ENCODE measurements at regions not wholly inside any gene's neighbourhood (a gene's known extent, or its start where the extent isn't known, plus 50 kb on each side); places are given as distances from the start of the nearest gene placed in this dataset.

- peaks cover 7% of the 10 kb centered on the region for H3K4me1 Mint-ChIP-seq
- H3K4me3 Mint-ChIP-seq = no peak overlapping the region
- no peaks in the 10 kb centered on the region for H3K36me3 Mint-ChIP-seq (ENCODE audit: low read depth)
- DNase-seq (ENCODE audit: low read depth, low spot score) = no peak
- no peaks in the 10 kb centered on the region for H3K27me3 Mint-ChIP-seq (ENCODE audit: low read depth)
- H3K9me3 Mint-ChIP-seq = peaks cover 3% of the 10 kb centered on the region
- no peak overlapping the region for H3K27ac Mint-ChIP-seq (ENCODE audit: unreplicated experiment)
- no peak for TF ChIP-seq CTCF (conservative IDR thresholded peaks at IDR 0.05)
These were observed 155.4 kb downstream of the URB2 start for GRCh38 chr1:229781453-229781852.

- peaks cover 8% of the 10 kb centered on the region for H3K9me3 Mint-ChIP-seq
- TF ChIP-seq CTCF (conservative IDR thresholded peaks at IDR 0.05) = no peak
- peaks cover 4% of the 10 kb centered on the region for H3K36me3 Mint-ChIP-seq (ENCODE audit: low read depth)
- DNase-seq (ENCODE audit: low read depth, low spot score) = no peak
- H3K27ac Mint-ChIP-seq (ENCODE audit: unreplicated experiment) = no peak overlapping the region
- peaks cover 7% of the 10 kb centered on the region for H3K4me1 Mint-ChIP-seq
- H3K4me3 Mint-ChIP-seq = no peak overlapping the region
- no peaks in the 10 kb centered on the region for H3K27me3 Mint-ChIP-seq (ENCODE audit: low read depth)
These were observed 156.4 kb downstream of the URB2 start for GRCh38 chr1:229782469-229782868.

GRCh38 chr1:229784834-229785233 is 158.8 kb downstream of the URB2 start:
- Mint-ChIP-seq H3K4me3 (no peak overlapping the region), H3K36me3 (ENCODE audit: low read depth) (peaks cover 10% of the 10 kb centered on the region), H3K4me1 (no peaks in the 10 kb centered on the region), H3K27ac (ENCODE audit: unreplicated experiment) (no peak overlapping the region), H3K9me3 (peaks cover 17% of the 10 kb centered on the region), H3K27me3 (ENCODE audit: low read depth) (peaks cover 7% of the 10 kb centered on the region)
- no peak for TF ChIP-seq CTCF (conservative IDR thresholded peaks at IDR 0.05)
- no peak for DNase-seq (ENCODE audit: low read depth, low spot score)

GRCh38 chr1:229786974-229787610 is 161.0 kb downstream of the URB2 start:
- Mint-ChIP-seq H3K4me1 (no peaks in the 10 kb centered on the region), H3K9me3 (peaks cover 17% of the 10 kb centered on the region), H3K36me3 (ENCODE audit: low read depth) (peaks cover 10% of the 10 kb centered on the region), H3K4me3 (no peak overlapping the region), H3K27me3 (ENCODE audit: low read depth) (peaks cover 7% of the 10 kb centered on the region), H3K27ac (ENCODE audit: unreplicated experiment) (no peak overlapping the region)
- no peak for TF ChIP-seq CTCF (conservative IDR thresholded peaks at IDR 0.05)
- no peak for DNase-seq (ENCODE audit: low read depth, low spot score)

GRCh38 chr1:229788004-229788403 is 162.0 kb downstream of the URB2 start:
- no peak for TF ChIP-seq CTCF (conservative IDR thresholded peaks at IDR 0.05)
- peaks cover 7% of the 10 kb centered on the region for H3K27me3 Mint-ChIP-seq (ENCODE audit: low read depth)
- DNase-seq (ENCODE audit: low read depth, low spot score) = no peak
- H3K9me3 Mint-ChIP-seq = peaks cover 17% of the 10 kb centered on the region
- no peak overlapping the region for H3K4me3 Mint-ChIP-seq
- H3K27ac Mint-ChIP-seq (ENCODE audit: unreplicated experiment) = no peak overlapping the region
- H3K36me3 Mint-ChIP-seq (ENCODE audit: low read depth) = peaks cover 10% of the 10 kb centered on the region
- H3K4me1 Mint-ChIP-seq = no peaks in the 10 kb centered on the region

Data from neural crest cell (in vitro differentiated cells).